ENCODE measurements at regions not wholly inside any gene's neighbourhood (a gene's known extent, or its start where the extent isn't known, plus 50 kb on each side); places are given as distances from the start of the nearest gene placed in this dataset.

GRCh38 chr2:212682937-212683336 lies 144.3 kb upstream of the ERBB4 start:
- H3K9me3 Mint-ChIP-seq = no peaks in the 10 kb centered on the region
- H3K4me1 Mint-ChIP-seq = peaks cover 10% of the 10 kb centered on the region
- TF ChIP-seq, protein P1, sequence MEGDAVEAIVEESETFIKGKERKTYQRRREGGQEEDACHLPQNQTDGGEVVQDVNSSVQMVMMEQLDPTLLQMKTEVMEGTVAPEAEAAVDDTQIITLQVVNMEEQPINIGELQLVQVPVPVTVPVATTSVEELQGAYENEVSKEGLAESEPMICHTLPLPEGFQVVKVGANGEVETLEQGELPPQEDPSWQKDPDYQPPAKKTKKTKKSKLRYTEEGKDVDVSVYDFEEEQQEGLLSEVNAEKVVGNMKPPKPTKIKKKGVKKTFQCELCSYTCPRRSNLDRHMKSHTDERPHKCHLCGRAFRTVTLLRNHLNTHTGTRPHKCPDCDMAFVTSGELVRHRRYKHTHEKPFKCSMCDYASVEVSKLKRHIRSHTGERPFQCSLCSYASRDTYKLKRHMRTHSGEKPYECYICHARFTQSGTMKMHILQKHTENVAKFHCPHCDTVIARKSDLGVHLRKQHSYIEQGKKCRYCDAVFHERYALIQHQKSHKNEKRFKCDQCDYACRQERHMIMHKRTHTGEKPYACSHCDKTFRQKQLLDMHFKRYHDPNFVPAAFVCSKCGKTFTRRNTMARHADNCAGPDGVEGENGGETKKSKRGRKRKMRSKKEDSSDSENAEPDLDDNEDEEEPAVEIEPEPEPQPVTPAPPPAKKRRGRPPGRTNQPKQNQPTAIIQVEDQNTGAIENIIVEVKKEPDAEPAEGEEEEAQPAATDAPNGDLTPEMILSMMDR (IDR thresholded peaks at IDR 0.05; ENCODE audit: unreplicated experiment) = no peak
- no peak overlapping the region for H3K4me3 Mint-ChIP-seq
- H3K27me3 Mint-ChIP-seq (ENCODE audit: low read depth) = no peaks in the 10 kb centered on the region
- no peak overlapping the region for H3K27ac Mint-ChIP-seq
- no peak for DNase-seq (ENCODE audit: low spot score in 2 of 2, unreplicated experiment in 2 of 2)
- no peaks in the 10 kb centered on the region for H3K36me3 Mint-ChIP-seq

DNA sequence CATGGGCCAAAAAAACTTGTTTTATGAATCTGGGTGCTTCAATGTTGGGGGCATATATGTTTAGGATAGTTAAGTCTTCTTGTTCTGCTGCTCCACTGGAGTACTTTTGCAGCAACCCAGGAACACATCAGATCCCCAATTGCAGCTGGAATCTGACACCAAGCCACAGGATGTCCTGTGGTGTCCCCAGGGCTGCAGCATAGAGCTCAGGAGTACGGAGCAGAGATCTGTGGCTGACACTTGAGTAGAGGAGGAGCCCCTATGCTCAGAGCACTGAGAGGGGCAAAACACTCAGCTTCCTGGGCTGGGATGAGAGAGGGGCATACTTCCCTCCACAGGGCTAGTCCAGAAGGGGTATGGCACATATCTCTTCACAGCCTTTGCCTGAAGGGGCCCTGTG lies 138.9 kb upstream of the ERBB4 start:
- no peak for DNase-seq (ENCODE audit: low spot score in 2 of 2, unreplicated experiment in 2 of 2)
- Mint-ChIP-seq H3K4me1 (no peaks in the 10 kb centered on the region), H3K27ac (no peak overlapping the region), H3K4me3 (no peak overlapping the region), H3K27me3 (ENCODE audit: low read depth) (no peaks in the 10 kb centered on the region), H3K36me3 (no peaks in the 10 kb centered on the region), H3K9me3 (peaks cover 23% of the 10 kb centered on the region)
- TF ChIP-seq, protein P1 (IDR thresholded peaks at IDR 0.05; ENCODE audit: unreplicated experiment) = no peak

DNA sequence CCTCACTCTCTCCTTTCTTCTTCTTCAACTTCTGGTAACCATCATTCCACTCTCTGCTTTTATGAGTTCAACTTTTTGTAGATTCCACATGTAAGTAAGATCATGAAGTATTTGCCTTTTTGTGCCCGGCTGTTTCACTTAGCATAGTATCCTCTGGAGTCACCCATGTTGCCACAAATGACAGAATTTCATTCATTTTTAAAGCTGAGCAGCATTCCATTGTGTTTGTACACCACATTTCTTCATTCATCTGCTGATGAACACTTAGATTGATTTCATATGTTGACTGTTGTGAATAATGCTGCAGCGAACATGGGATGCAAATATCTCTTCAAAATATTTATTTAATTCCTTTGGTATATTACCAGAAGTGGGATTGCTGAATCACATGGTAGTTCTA lies 133.6 kb upstream of the ERBB4 start:
- Mint-ChIP-seq H3K36me3 (peaks cover 2% of the 10 kb centered on the region), H3K27ac (no peak overlapping the region), H3K9me3 (peaks cover 23% of the 10 kb centered on the region), H3K27me3 (ENCODE audit: low read depth) (no peaks in the 10 kb centered on the region), H3K4me1 (peaks cover 5% of the 10 kb centered on the region), H3K4me3 (no peak overlapping the region)
- TF ChIP-seq, protein P1 (IDR thresholded peaks at IDR 0.05; ENCODE audit: unreplicated experiment) = no peak
- DNase-seq (ENCODE audit: low spot score in 2 of 2, unreplicated experiment in 2 of 2) = no peak

GRCh38 chr2:212669761-212670160 lies 131.2 kb upstream of the ERBB4 start:
- peaks cover 2% of the 10 kb centered on the region for H3K36me3 Mint-ChIP-seq
- TF ChIP-seq, protein P1 (IDR thresholded peaks at IDR 0.05; ENCODE audit: unreplicated experiment) = no peak
- no peaks in the 10 kb centered on the region for H3K27me3 Mint-ChIP-seq (ENCODE audit: low read depth)

GRCh38 chr2:212667751-212668316 lies 129.2 kb upstream of the ERBB4 start:
- Mint-ChIP-seq H3K4me1 (peaks cover 5% of the 10 kb centered on the region), H3K27me3 (ENCODE audit: low read depth) (no peaks in the 10 kb centered on the region), H3K9me3 (peaks cover 5% of the 10 kb centered on the region), H3K36me3 (peaks cover 2% of the 10 kb centered on the region), H3K27ac (no peak overlapping the region), H3K4me3 (no peak overlapping the region)
- no peak for DNase-seq (ENCODE audit: low spot score in 2 of 2, unreplicated experiment in 2 of 2)
- TF ChIP-seq, protein P1 (IDR thresholded peaks at IDR 0.05; ENCODE audit: unreplicated experiment) = no peak

More at GRCh38 chr2:212669761-212670160, 131.2 kb upstream of the ERBB4 start:
- H3K9me3 Mint-ChIP-seq = peaks cover 11% of the 10 kb centered on the region
- no peak for DNase-seq (ENCODE audit: low spot score in 2 of 2, unreplicated experiment in 2 of 2)
- peaks cover 5% of the 10 kb centered on the region for H3K4me1 Mint-ChIP-seq
- peak overlapping the region; percentile 39 for H3K27ac Mint-ChIP-seq
- no peak overlapping the region for H3K4me3 Mint-ChIP-seq

DNA sequence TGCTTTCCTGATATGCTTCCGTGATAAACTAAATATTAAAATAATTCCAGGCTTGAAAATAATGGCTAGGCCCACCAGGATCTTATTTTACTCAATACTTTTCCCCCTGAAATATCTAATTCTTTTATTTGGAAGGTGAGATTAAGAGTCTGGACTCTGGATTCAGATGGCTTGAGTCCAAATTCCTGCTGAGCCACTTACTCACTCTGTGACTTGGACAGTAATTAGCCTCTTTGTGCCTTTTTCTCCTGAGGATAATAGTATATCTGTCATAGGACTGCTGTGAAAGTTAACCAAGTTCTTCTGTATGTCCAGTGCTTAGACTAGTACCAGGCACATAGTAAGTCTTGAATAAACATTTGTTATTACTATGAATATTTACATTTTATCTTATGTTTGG lies 127.3 kb upstream of the ERBB4 start:
- no peaks in the 10 kb centered on the region for H3K9me3 Mint-ChIP-seq
- H3K36me3 Mint-ChIP-seq = no peaks in the 10 kb centered on the region
- peaks cover 5% of the 10 kb centered on the region for H3K4me1 Mint-ChIP-seq
- no peak for DNase-seq (ENCODE audit: low spot score in 2 of 2, unreplicated experiment in 2 of 2)
- no peak overlapping the region for H3K4me3 Mint-ChIP-seq
- TF ChIP-seq, protein P1 (IDR thresholded peaks at IDR 0.05; ENCODE audit: unreplicated experiment) = no peak
- no peaks in the 10 kb centered on the region for H3K27me3 Mint-ChIP-seq (ENCODE audit: low read depth)
- H3K27ac Mint-ChIP-seq = no peak overlapping the region
